NCI-H1105 treated with DMSO at 0.1 percent for 48 hours (cell line): ENCODE measurements at regions not wholly inside any gene's neighbourhood (a gene's known extent, or its start where the extent isn't known, plus 50 kb on each side); places are given as distances from the start of the nearest gene placed in this dataset.
"Not testable (repeated sequence)": the region's sequence is repeated elsewhere in the genome, so short reads cannot be mapped to it uniquely, and the experiment has no call there.

Source experiments
- DNase-seq: peaks from one replicate; lab custom pipeline; 2025; lab: John Stamatoyannopoulos, UW

DNA sequence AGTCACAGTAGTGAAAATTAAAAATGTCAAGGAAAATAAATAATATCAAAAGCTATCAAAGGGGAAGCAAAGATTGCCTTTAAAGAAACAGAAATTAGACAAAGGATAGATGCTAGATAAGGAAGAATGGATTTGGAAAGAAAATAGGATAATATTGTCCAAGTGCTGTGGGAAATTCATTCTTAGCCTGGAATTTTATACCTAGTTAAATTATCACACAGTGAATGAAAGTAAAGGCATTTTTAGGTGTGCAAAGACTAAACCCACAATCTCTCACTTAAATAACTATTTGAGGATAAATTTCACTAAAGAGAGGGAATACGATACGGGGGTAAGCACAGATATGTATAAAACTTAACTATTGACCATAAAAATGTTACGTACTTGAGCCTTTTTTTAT is 511.1 kb downstream of the TMEM135 start:
- DNase-seq = no peak

- DNase-seq = no peak
These were observed 508.1 kb downstream of the TMEM135 start for GRCh38 chr11:87545858-87546257.

GRCh38 chr11:87539596-87539995 is 501.9 kb downstream of the TMEM135 start:
- no peak for DNase-seq

DNA sequence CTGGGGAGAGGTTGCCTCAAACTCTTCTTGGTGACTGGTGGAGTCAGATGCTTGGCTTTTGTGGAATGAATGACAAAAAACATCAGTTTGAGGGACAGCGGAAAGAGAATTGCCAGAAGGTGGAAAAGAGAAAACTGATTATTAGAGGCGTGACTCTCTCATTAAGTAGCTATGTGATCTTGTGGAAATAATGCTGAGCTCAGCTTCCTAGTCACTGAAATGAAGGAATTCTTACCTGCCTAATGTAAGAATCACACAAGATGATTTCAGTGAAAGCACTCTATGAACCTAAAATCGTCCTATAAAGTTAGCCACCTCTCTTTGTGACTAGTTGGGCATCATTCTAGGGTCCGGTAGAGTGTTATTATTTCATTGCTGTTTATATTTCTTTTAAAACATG is 498.8 kb downstream of the TMEM135 start:
- no peak for DNase-seq

- no peak for DNase-seq
These were observed 498.3 kb downstream of the TMEM135 start for GRCh38 chr11:87536016-87536415.

- DNase-seq = no peak
These were observed 497.8 kb downstream of the TMEM135 start for GRCh38 chr11:87535513-87535912.

DNA sequence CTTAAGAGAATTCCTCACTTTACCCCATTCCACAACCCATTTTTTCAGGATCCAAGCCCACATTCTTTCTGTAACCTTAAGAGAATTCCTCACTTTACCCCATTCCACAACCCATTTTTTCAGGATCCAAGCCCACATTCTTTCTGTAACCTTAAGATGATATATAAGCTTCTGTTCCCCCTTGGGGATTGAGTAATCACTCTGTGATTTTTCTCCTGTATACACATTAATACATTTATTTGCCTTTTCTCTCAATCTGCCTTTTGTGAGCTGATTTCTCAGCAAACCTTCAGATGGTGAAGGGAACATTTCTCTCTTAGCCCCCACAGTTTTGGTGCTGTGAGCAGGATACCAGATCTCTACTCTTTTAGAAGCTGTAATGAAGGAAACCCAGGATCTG is 494.1 kb downstream of the TMEM135 start:
- not testable (repeated sequence) for DNase-seq

DNA sequence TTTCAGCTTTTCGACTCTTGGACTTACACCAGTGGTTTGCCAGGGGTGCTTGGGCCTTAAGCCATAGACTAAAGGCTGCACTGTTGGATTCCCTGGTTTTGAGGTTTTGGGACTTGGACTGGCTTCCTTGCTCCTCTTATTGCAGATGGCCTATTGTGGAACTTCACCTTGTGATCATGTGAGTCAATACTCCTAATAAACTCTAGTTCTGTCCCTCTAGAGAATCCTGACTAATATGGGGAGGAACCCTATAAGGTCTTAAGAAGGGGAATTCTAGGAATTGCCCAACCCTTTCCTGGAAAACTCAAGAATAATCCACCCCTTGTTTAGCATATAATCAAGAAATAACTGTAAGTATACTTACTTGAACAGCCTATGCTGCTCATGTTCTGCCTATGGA is 491.8 kb downstream of the TMEM135 start:
- DNase-seq = no peak

- no peak for DNase-seq
These were observed 491.0 kb downstream of the TMEM135 start for GRCh38 chr11:87528752-87529151.

GRCh38 chr11:87523276-87523675 is 485.5 kb downstream of the TMEM135 start:
- no peak for DNase-seq

DNA sequence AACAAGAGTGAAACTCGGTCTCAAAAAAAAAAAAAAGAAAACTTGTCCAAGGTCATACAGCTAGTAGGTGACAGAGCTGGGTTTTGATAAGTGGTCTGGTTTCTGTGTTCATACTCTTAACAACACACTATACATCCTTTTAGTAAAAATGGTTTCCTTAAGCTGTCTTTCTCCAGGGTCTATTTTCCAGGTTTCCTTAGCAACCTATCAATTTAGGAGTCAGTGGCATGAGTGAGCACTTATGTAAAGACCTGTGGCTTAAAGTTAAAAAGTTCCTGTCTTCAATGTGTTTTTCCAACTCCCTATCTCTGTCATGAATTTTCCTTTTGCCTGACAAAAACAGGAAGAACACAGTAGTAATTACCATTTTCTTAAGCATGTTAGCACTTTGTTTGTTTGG is 480.5 kb downstream of the TMEM135 start:
- DNase-seq = no peak

- no peak for DNase-seq
These were observed 479.6 kb downstream of the TMEM135 start for GRCh38 chr11:87517351-87517750.

GRCh38 chr11:87507722-87508121 is 470.0 kb downstream of the TMEM135 start:
- not testable (repeated sequence) for DNase-seq

- not testable (repeated sequence) for DNase-seq
These were observed 469.2 kb downstream of the TMEM135 start for GRCh38 chr11:87506946-87507345.

DNA sequence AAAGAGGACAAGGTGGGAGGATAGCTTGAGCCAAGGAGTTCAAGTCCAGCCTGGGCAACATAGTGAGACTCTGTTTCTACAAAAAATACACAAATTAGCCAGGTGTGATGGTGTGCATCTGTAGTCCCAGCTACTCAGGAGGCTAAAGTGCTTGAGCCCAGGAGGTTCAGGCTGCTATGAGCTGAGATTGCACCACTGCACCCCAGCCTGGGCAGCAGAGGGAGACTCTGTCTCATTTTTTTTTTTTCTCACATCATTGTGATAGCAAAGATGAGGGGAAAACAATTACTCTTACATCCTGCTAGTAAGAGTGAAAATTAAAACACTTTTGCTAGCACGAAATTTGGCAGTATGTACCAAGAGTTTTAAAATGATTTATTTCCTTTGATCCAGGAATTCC is 463.7 kb downstream of the TMEM135 start:
- DNase-seq = no peak

- not testable (repeated sequence) for DNase-seq
These were observed 457.2 kb downstream of the TMEM135 start for GRCh38 chr11:87494936-87495335.

DNA sequence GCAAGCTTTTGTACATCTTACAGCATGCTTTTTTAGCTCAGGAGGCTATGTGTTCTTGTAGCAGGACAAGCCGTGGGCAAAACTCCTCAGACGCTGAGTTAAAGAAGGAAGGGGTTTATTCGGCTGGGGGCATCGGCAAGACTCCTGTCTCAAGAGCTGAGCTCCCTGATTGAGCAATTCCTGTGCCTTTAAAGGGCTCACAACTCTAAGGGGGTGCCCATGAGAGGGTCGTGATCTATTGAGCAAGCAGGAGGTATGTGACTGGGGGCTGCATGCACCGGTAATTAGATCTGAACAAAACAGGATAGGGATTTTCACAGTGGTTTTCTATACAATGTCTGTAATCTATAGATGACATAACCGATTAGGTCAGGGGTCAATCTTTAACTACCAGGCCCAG is 456.3 kb downstream of the TMEM135 start:
- not testable (repeated sequence) for DNase-seq

- no peak for DNase-seq
These were observed 455.8 kb downstream of the TMEM135 start for GRCh38 chr11:87493516-87493915.

DNA sequence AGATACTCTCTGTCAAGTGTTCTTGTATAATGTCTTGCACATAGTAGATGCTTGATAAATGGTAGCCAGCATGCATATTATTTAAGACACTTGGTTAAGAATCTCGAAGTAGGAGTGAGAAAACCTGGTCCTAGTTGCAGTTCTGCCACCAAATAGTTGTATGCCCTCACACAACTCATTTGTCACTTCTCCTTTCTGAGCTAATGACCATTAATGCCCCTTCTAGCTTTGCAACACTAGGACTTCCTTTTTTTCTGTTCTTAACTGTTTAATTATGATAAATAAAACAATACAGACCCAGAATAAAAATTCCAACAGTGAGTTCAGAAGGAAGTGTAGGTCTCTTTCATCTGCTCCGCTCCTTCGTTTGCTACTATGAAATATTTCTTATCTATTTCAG is 453.6 kb downstream of the TMEM135 start:
- no peak for DNase-seq

- peak; percentile 91 for DNase-seq
These were observed 452.9 kb downstream of the TMEM135 start for GRCh38 chr11:87490671-87491070.

- no peak for DNase-seq
These were observed 446.8 kb downstream of the TMEM135 start for GRCh38 chr11:87484566-87484965.

GRCh38 chr11:87477321-87477720 is 439.6 kb downstream of the TMEM135 start:
- no peak for DNase-seq

DNA sequence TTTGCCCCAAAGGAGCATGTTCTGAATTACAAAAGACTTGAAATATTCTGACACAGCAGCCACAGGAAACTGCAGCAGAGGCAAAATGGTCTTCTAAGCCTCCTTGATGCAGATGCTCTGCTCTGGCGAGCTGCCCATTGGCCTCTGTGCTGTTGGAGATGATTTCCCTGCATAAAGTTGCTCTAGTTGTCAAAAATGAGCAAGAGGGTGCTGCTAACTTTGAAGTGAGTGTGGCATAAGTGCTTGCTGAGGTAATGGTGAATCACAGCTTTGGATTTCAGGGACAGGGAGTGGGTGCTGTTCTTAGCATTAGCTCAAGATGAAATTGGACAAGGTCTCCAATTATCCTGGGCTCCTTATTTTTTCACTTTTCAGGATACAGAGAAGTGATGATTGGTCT is 435.4 kb downstream of the TMEM135 start:
- no peak for DNase-seq

DNA sequence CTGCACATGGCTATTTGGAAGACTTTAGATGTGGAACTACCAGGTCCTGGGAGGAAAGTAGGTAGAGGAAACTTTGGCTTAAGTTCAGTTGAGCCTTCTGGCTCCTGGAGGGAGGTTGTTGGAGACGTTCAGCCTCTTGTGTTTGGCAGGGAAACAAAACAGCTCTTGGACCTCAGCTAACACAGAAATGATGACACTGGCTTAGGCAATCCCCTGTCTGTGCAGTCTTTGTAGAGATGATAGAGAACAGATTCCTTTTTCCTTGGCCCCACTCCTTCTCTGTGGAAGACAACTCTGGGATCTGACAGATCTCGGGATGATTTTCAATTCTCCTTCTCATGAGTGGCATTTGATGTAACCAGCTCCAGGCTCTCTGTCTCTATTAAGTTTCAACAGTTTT is 428.5 kb downstream of the TMEM135 start:
- no peak for DNase-seq

DNA sequence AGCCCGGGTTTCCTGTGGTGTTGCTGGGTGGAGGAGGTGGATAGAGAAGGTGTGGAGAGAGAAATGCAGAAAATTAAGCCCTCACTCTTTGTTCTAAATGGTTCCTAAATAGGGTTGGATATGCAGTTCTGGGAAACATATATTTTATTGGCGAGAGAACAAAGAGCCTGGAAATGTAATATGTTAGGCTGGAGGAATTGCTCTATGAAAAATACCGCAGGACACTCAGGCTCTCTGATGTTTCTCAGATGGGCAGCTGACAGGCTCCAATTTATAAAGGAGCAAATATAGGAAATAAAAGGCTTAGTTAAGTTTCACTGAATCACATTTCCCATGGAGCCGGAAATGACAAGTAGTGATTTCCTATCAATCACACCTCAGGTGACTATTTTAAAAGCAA is 428.0 kb downstream of the TMEM135 start:
- DNase-seq = no peak
